ENCODE measurements at regions not wholly inside any gene's neighbourhood (a gene's known extent, or its start where the extent isn't known, plus 50 kb on each side); places are given as distances from the start of the nearest gene placed in this dataset.

DNA sequence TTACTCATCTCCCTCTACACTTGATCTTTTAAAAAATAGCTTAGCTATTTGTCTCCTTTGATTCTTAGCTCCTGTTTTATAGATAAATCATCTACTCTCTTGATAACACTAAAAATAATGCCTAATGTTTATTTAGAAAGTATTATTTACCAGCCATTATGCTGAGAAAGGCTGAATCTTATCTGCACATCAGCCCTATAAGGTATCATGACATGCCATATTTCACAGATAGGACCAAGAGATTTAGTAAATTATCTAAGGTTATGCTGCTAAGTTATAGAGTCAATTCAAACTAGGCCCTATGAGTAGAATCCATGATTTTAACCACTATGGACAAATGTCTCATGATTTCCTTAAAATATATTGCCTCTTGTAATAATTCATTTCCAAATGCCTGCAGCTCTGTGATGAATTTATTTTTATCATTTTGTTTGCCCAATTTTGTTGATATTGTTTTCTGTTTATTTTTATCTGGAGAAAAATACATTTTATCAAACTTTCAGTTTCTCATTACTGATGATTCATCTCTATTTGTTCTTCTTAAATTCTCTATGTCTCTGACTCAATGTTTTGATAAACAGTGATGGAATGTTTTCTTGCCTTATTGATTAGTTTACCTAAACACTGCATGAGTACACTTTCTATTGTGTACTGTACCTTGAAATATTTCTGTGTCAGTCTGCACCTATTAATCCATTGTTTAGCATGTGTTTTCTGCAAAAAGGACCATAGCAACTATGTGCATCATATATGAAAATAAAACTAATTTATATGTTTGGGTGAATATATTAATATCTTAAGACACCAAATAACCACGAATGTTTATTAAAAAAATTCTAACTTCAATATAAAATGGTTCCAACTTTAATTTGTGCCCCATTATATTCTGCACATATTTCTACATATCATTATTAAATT is 300.8 kb downstream of the CDH9 start:
- no peak overlapping the region for H3K4me3 Mint-ChIP-seq
- H3K9me3 ChIP-seq (ENCODE audit: control insufficient read depth, low read length, poor library complexity, severe bottlenecking) = no peaks in the 10 kb centered on the region
- H3K27me3 Mint-ChIP-seq = no peaks in the 10 kb centered on the region
- no peaks in the 10 kb centered on the region for H3K4me1 Mint-ChIP-seq
- H3K36me3 Mint-ChIP-seq (ENCODE audit: low read depth) = no peaks in the 10 kb centered on the region
- ATAC-seq (no peak), DNase-seq (no peak)
- no peak overlapping the region for H3K27ac Mint-ChIP-seq

DNA sequence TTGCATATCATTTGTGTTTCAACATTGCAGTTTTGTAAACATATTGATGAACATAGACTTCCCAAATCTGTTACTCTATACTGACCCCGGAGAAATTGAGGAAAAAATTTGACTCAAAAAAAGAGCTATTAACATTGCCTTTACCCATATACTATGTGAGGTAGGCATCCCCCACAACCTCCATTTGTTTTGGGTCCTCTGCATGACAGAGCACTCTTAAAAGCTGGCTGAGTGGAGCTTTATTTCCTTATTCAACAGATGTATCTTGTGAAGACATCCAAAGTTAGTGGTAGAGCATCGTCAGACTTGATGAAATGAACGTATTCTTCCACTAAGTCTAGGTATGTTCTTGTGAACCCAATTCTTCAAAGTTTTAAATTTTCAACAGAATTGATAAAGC is 310.5 kb downstream of the CDH9 start:
- Mint-ChIP-seq H3K27me3 (no peaks in the 10 kb centered on the region), H3K4me3 (no peak overlapping the region), H3K4me1 (no peaks in the 10 kb centered on the region), H3K36me3 (ENCODE audit: low read depth) (no peaks in the 10 kb centered on the region), H3K27ac (no peak overlapping the region)
- no peak for ATAC-seq
- H3K9me3 ChIP-seq (ENCODE audit: control insufficient read depth, low read length, poor library complexity, severe bottlenecking) = no peaks in the 10 kb centered on the region
- DNase-seq = no peak

- Mint-ChIP-seq H3K27ac (no peak overlapping the region), H3K4me3 (no peak overlapping the region), H3K36me3 (ENCODE audit: low read depth) (no peaks in the 10 kb centered on the region), H3K27me3 (no peaks in the 10 kb centered on the region), H3K4me1 (no peaks in the 10 kb centered on the region)
- ATAC-seq = no peak
- DNase-seq = no peak
- no peaks in the 10 kb centered on the region for H3K9me3 ChIP-seq (ENCODE audit: control insufficient read depth, low read length, poor library complexity, severe bottlenecking)
Observed at GRCh38 chr5:26719803-26720202, 318.6 kb downstream of the CDH9 start.

GRCh38 chr5:26700759-26701384 is 337.5 kb downstream of the CDH9 start:
- Mint-ChIP-seq H3K27me3 (no peaks in the 10 kb centered on the region), H3K27ac (no peak overlapping the region), H3K4me3 (no peak overlapping the region), H3K4me1 (no peaks in the 10 kb centered on the region), H3K36me3 (ENCODE audit: low read depth) (no peaks in the 10 kb centered on the region)
- H3K9me3 ChIP-seq (ENCODE audit: control insufficient read depth, low read length, poor library complexity, severe bottlenecking) = no peaks in the 10 kb centered on the region
- DNase-seq (no peak), ATAC-seq (no peak)

DNA sequence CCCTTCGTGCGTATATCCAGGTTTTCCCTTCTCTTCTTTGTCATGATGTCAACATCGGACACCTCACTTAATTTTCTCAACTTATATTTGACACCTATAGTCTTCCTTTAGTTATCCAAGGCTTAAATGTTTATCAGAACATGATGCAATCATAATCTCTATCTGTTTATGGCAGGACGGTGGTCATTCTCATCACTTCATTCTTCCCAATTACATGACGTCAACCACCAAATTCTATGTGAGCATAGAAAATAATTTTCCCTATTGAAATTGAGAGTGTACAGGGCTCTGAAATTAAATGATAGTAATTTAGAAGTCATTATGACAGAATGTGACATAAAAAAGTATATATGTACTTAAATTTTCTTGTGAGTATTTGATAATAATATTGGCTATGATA is 345.4 kb downstream of the CDH9 start:
- Mint-ChIP-seq H3K36me3 (ENCODE audit: low read depth) (no peaks in the 10 kb centered on the region), H3K4me3 (no peak overlapping the region), H3K27ac (no peak overlapping the region), H3K27me3 (no peaks in the 10 kb centered on the region), H3K4me1 (no peaks in the 10 kb centered on the region)
- ATAC-seq (no peak), DNase-seq (no peak)
- no peaks in the 10 kb centered on the region for H3K9me3 ChIP-seq (ENCODE audit: control insufficient read depth, low read length, poor library complexity, severe bottlenecking)

GRCh38 chr5:26691486-26691885 is 346.9 kb downstream of the CDH9 start:
- no peaks in the 10 kb centered on the region for H3K9me3 ChIP-seq (ENCODE audit: control insufficient read depth, low read length, poor library complexity, severe bottlenecking)
- H3K4me1 Mint-ChIP-seq = no peaks in the 10 kb centered on the region
- DNase-seq (no peak), ATAC-seq (no peak)
- H3K36me3 Mint-ChIP-seq (ENCODE audit: low read depth) = no peaks in the 10 kb centered on the region
- no peaks in the 10 kb centered on the region for H3K27me3 Mint-ChIP-seq
- no peak overlapping the region for H3K27ac Mint-ChIP-seq
- no peak overlapping the region for H3K4me3 Mint-ChIP-seq

DNA sequence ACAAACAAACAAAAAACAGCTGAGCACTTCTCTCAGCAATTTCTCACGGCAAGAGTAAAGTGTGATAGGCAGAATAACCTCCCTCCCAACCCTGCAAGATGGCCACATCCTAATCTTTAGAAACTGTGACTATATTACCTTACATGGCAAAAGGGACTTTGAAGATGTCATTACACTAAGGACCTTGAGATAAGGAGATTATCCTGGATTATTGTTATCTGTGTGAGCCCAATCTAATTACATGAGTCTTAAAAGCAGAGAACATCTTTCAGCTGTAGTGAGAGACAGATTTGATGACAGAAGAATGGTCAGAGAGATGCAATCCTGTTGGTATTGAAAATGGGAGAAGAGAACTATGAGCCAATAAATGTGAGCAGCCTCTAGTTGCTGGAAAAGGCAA is 347.9 kb downstream of the CDH9 start:
- Mint-ChIP-seq H3K4me3 (no peak overlapping the region), H3K27ac (no peak overlapping the region), H3K36me3 (ENCODE audit: low read depth) (no peaks in the 10 kb centered on the region), H3K4me1 (no peaks in the 10 kb centered on the region), H3K27me3 (no peaks in the 10 kb centered on the region)
- no peak for DNase-seq
- H3K9me3 ChIP-seq (ENCODE audit: control insufficient read depth, low read length, poor library complexity, severe bottlenecking) = no peaks in the 10 kb centered on the region
- no peak for ATAC-seq

DNA sequence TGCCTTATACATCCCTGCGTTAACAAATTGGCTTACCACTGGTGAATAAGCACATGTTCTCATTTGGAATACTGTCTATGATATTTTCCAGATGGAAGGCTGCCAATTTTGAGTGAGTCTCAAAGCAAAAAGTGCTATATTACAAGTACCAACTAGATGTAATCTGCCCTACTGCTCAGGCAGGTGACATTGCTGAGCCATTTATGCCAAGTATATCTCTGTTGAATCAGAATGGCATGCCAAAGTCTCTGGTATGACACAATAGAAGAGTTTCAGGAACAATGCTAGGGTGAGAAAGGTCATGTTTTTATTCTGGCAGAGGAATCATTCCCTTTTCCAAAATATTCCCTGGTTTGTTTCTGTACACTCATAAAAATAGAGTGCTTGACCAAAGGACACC is 356.5 kb downstream of the CDH9 start:
- DNase-seq (no peak), ATAC-seq (no peak)
- Mint-ChIP-seq H3K36me3 (ENCODE audit: low read depth) (no peaks in the 10 kb centered on the region), H3K4me1 (no peaks in the 10 kb centered on the region), H3K27me3 (no peaks in the 10 kb centered on the region), H3K27ac (no peak overlapping the region), H3K4me3 (no peak overlapping the region)
- H3K9me3 ChIP-seq (ENCODE audit: control insufficient read depth, low read length, poor library complexity, severe bottlenecking) = no peaks in the 10 kb centered on the region

DNA sequence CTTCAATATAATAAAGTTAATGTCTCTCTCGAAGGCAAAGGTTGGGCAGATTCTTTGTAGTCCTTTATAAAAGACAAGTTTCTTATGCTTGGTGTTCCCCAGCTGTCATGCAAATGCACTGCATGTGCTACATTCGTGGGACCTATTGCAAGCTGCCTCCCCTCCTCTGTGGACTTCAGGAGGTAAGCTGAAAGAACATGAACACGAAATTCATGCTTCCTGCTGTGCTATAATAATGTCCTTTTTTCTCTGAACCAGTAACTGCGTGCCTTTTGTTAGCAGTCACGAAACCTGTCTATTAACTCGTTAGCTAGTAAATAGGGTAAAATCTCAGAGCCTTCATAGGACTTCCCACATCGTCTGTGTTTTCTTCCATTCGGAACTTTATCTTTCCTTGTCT is 363.5 kb downstream of the CDH9 start:
- Mint-ChIP-seq H3K4me3 (no peak overlapping the region), H3K27me3 (no peaks in the 10 kb centered on the region), H3K27ac (no peak overlapping the region), H3K4me1 (no peaks in the 10 kb centered on the region), H3K36me3 (ENCODE audit: low read depth) (no peaks in the 10 kb centered on the region)
- no peaks in the 10 kb centered on the region for H3K9me3 ChIP-seq (ENCODE audit: control insufficient read depth, low read length, poor library complexity, severe bottlenecking)
- ATAC-seq (no peak), DNase-seq (no peak)

DNA sequence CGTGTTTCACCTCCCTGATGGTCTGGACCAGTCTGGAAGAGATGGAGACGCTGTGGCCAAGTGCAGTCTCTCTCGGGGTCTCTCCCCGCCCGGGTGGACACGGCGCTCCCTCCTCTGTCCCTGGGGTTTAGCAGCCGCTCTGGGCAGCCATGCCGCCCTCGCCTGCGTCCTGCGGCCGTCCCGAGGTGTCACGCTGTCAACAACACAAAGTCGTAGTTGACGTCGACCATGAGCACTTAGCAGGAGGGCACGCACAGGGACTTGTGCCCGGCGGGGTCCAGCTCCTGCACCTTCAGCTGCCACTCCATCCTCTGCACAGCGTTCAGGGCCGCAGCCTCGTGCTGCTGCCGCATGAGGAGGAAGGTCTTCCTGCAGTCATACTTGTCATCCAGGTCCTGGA is 368.9 kb downstream of the CDH9 start:
- no peaks in the 10 kb centered on the region for H3K9me3 ChIP-seq (ENCODE audit: control insufficient read depth, low read length, poor library complexity, severe bottlenecking)
- DNase-seq = no peak
- Mint-ChIP-seq H3K4me1 (no peaks in the 10 kb centered on the region), H3K4me3 (no peak overlapping the region), H3K27me3 (no peaks in the 10 kb centered on the region), H3K27ac (no peak overlapping the region), H3K36me3 (ENCODE audit: low read depth) (no peaks in the 10 kb centered on the region)
- ATAC-seq = no peak

GRCh38 chr5:26669031-26669430 is 369.4 kb downstream of the CDH9 start:
- Mint-ChIP-seq H3K27me3 (no peaks in the 10 kb centered on the region), H3K36me3 (ENCODE audit: low read depth) (no peaks in the 10 kb centered on the region), H3K27ac (no peak overlapping the region), H3K4me1 (no peaks in the 10 kb centered on the region), H3K4me3 (no peak overlapping the region)
- no peak for ATAC-seq
- no peak for DNase-seq
- no peaks in the 10 kb centered on the region for H3K9me3 ChIP-seq (ENCODE audit: control insufficient read depth, low read length, poor library complexity, severe bottlenecking)

- H3K4me1 Mint-ChIP-seq = no peaks in the 10 kb centered on the region
- H3K9me3 ChIP-seq (ENCODE audit: control insufficient read depth, low read length, poor library complexity, severe bottlenecking) = no peaks in the 10 kb centered on the region
- H3K4me3 Mint-ChIP-seq = no peak overlapping the region
- H3K27ac Mint-ChIP-seq = no peak overlapping the region
- no peaks in the 10 kb centered on the region for H3K27me3 Mint-ChIP-seq
- no peak for DNase-seq
- ATAC-seq = no peak
- no peaks in the 10 kb centered on the region for H3K36me3 Mint-ChIP-seq (ENCODE audit: low read depth)
Observed at GRCh38 chr5:26666371-26666770, 372.0 kb downstream of the CDH9 start.

GRCh38 chr5:26663500-26663899 is 374.9 kb downstream of the CDH9 start:
- Mint-ChIP-seq H3K4me1 (no peaks in the 10 kb centered on the region), H3K27ac (no peak overlapping the region), H3K4me3 (no peak overlapping the region), H3K36me3 (ENCODE audit: low read depth) (no peaks in the 10 kb centered on the region), H3K27me3 (no peaks in the 10 kb centered on the region)
- ATAC-seq (no peak), DNase-seq (no peak)
- H3K9me3 ChIP-seq (ENCODE audit: control insufficient read depth, low read length, poor library complexity, severe bottlenecking) = no peaks in the 10 kb centered on the region

DNA sequence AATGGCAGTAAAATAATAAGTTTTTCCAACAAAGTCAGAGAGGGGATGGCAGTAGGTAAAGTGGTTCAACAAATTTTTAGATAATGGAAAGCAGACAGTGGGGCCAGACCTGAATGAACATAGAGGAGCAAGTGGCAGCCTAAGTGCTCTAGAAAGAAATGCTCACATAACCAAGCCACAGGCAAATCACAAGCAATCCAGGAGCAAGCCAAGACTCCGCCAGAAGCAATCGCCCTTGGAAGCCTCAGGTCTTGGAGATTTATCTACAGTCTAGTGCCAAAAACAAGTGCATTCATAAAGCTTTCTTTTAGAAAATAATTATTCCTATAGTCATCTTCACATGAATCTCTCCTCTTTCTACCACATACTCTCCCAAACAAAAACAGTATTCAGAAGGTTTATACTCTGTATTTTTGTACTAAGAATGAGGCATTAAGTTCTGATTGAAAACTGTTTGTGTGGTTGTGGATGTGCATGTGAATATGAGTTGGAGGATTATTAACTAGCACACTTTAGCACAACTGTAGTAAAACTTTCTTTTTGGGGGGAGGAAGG is 375.5 kb downstream of the CDH9 start:
- no peaks in the 10 kb centered on the region for H3K9me3 ChIP-seq (ENCODE audit: control insufficient read depth, low read length, poor library complexity, severe bottlenecking)
- H3K27ac Mint-ChIP-seq = no peak overlapping the region
- no peak overlapping the region for H3K4me3 Mint-ChIP-seq
- no peaks in the 10 kb centered on the region for H3K27me3 Mint-ChIP-seq
- DNase-seq (no peak), ATAC-seq (no peak)
- no peaks in the 10 kb centered on the region for H3K36me3 Mint-ChIP-seq (ENCODE audit: low read depth)
- H3K4me1 Mint-ChIP-seq = no peaks in the 10 kb centered on the region
